Hippocampal formation (tissue), 2 donors: ENCODE measurements at regions not wholly inside any gene's neighbourhood (a gene's known extent, or its start where the extent isn't known, plus 50 kb on each side); places are given as distances from the start of the nearest gene placed in this dataset.

Experiments used
- DNase-seq, 2 donors: peaks; one replicate each; lab custom pipeline; 2025; lab: John Stamatoyannopoulos, UW

GRCh38 chr5:2129568-2130272 lies 247.0 kb upstream of the IRX4 start:
- DNase-seq: no peak

GRCh38 chr5:2128686-2129355 lies 246.1 kb upstream of the IRX4 start:
- no peak for DNase-seq

DNA sequence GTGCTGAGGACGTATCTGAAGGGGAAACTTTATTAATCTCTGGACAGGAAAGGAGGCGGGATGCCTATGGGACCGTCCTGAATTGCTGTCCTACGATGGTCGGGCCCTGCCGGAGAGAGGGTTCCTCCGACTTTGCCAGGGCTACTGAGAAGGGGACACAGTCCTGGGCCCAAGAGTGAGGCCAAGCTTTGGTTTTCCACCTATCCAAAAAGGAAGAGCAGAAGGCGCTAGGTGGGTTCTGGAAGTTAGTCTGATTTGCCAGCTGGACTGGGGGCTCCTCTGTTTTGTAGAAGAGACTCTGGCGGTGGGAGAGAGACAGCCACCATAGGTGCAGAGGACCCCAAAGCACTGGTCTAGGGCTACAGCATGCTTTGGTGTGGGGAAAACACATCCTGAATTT lies 243.8 kb upstream of the IRX4 start:
- DNase-seq: no peak

DNA sequence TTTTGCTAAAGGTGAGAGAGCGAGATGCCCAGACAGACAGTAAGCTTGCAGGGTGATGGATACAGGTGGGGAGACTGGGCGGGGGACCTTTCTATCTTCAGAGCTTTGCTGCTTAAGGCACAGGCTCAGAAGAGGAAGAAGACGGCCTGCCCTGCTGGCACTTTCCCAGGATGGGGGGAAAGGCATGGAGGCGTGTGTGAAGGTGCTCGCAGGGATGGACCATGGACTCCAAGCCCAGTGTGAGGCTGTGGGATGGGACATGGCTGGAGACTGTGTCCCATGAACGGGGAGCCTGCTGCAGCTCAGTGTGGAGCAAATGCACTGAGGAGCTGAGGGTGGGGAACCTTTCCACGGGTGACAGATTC lies 243.2 kb upstream of the IRX4 start:
- no peak for DNase-seq

DNA sequence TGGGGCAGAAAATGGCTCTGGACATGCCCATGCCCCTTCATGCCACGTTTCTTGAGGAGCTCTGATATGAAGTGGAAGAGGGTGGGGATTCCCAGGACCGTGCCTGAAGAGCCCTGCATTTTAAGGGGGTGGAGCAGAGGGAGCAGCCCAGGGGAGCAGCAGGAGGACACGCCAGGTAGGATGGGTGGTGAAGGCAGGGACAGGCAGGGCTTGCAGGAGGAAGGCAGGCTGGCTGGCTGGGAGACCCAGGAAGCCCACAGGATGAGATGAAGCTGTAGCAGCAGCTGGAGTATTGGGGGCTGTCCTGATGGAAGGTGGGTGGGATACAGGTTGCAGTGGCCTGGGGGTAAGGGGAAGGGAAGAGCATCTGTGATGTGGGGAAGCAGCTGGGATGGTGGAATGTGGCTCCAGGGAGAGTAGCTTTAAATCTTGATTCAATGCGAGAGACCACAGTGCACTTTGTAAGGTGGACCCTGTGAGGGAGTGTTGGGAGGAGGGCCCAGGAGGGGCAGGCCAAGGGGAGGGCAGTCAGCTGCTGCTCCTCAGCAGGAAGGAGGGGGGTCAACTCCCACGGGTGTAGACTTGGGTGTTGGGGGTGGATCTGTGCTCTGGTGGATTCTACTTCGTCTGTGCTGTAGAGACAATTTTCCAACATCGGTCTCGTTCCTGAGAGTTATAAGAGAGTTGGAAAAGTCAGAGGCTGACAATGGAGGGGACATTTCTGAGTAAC lies 242.6 kb upstream of the IRX4 start:
- DNase-seq: no peak

DNA sequence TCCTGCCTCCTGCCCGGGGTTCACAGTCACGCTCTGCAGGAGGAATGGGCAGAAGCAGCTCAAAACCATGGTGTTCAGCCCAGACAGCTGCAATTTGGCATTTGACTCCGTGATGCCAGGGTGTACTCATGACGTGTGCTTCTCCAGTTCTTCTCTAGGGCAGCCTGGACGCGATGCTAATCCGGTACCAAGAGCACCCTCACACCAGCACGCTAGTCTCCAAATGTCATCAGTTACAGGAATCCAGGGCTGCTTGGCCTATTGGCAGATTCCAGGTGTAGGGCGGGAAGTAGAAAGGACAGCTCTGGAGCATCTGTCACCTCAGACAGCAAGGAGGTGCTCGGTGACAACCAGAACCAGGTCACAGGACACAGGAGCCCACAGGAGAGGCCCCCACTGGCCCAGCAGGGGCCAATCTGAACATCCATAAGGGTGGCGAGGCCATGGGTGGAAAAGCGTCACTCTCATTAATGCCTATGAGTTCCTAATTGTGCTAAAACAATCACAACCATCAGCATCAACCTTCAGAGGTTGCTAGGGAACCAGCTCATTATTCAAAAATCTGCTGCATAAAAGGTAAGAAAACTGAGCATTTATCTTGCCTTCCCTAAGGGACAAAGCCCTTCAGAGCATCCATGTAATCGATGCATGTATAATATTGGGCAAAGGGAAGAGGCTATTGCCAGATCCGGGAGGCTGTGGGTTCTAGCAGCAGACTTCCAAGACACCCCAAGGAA lies 241.9 kb upstream of the IRX4 start:
- DNase-seq: no peak

- no peak for DNase-seq
Measured at GRCh38 chr5:2123874-2124273, 241.1 kb upstream of the IRX4 start.

GRCh38 chr5:2120361-2120760 lies 237.6 kb upstream of the IRX4 start:
- DNase-seq: no peak

- no peak for DNase-seq
Measured at GRCh38 chr5:2119573-2119972, 236.8 kb upstream of the IRX4 start.

GRCh38 chr5:2113348-2114131 lies 230.8 kb upstream of the IRX4 start:
- DNase-seq: no peak

- no peak for DNase-seq
Measured at GRCh38 chr5:2112173-2113025, 229.7 kb upstream of the IRX4 start.

DNA sequence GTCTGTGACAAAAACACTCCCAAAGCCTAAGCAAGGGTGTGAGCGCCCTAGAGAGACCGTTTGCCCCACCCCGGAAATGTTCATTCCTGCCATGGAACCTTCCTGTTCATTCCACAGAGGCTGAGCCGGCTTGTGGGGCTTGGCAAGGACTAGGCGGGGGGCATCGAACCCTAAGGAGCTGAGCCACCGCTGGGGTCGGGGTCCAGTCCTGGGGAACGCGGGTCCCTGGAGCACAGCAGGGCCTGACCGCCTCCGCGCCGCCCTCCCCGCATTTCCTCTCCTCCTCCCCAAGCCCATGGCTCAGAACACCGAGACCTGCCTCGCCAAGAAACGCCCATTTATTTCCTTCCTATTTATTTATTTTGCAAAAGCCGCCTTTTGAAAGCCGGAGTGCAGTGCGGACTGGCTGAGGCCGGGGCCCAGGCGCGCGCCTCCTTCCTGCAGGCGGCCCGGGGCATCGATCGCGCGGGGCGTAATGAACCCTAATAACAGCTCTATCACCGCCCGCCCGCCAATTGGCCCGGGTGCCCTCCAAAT lies 228.9 kb upstream of the IRX4 start:
- no peak for DNase-seq

DNA sequence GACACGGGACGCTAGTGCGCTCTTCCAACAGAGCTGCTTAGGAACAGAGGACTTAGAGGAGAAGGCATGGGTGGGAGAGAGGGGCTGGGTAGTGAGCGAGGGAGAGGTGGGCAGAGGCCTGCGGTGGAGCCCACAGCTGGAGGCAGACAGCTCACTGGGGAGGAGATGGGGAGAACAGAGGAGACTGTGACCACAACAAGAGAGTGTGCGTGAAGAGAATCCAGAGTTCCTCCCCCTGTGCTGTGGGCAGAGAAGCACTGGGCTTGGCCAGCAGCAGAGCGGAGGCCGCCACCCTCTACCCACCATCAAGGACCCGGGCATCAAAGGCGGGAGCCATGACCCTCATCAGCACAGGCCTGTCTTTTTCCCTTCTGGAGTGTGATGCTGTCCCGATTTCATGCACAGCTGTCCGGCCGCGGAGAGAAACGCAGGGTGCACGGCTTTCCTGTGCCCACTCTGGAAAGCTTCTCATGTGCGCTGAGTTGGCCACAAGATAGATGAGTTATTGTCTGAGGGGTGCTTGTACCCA lies 228.3 kb upstream of the IRX4 start:
- no peak for DNase-seq

DNA sequence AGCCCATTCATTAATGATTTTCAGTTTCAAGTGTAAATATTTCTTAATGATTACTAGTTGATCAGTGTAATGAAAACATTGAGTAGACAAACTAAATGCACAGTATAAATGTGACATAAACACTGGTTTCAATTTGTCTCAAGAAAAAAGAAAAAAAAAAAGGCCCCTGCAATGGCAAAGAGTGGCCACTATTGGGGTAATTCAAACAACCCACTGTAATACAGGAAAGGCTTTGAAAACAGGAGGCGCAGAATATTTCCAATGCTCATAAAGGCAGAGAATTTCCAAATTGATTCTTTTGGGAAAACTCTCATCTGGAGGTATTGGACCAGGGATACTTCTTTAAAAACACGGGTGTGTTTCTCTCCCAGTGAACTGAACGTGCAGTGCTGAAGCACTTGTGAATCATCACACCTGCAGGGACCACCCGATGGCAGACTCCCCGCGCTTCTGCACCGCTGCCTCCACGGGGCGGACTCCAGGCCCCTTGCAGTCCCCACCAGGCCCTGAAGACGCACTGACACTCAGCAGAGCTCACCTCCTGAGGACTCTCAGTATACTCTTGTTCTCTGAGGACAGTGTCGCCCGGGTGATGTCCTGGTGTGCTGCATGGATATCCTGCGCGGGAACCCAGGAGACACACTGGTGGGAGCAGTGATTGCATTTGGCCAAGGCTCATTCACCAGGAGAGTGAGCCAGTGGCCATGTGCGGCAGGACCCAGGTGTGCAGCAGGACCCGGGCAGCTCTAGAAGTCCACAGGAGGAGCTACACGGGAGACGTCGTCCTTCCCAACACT lies 227.6 kb upstream of the IRX4 start:
- DNase-seq: no peak

DNA sequence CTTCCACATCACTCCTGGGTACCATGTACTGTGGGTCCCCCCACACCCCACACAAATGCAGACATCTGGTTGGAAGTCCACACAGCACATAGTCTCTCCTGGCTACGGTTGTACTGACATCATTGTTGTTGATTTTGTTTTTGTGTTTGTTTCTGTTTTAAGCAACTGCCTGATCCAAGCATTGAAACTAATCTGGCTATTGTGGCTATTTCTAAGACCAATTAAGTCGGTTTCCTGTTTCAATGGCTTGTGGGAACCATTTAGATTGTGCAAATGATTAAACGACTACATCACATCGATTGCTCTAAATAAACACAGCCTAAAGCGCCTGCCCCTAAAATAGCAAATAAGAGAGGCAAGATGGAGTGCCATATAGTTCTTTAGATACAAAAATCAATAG lies 226.8 kb upstream of the IRX4 start:
- no peak for DNase-seq

- no peak for DNase-seq
Measured at GRCh38 chr5:2106721-2107120, 224.0 kb upstream of the IRX4 start.

DNA sequence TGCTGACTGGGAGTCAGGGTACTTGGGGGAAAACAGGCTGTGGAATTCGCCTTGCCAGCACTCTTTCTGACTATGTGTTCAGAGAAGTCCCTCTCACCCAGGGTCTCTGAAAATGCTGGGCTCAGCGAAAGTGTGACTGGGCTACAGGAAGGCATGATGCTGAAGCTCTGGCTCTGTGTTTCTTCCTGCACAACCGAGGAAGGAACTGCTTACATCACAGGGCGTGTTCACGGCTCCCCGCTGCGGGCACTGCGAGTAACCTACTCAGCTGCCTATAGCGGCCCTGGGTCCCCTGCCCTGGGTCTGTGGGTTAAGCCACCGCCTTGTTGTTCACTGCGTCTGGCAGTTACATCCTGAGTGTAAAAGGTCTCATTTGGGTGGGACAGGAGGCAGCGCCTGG lies 222.4 kb upstream of the IRX4 start:
- no peak for DNase-seq

- DNase-seq: no peak
Measured at GRCh38 chr5:2103940-2104339, 221.2 kb upstream of the IRX4 start.
